ENCODE measurements at regions not wholly inside any gene's neighbourhood (a gene's known extent, or its start where the extent isn't known, plus 50 kb on each side); places are given as distances from the start of the nearest gene placed in this dataset.

DNA sequence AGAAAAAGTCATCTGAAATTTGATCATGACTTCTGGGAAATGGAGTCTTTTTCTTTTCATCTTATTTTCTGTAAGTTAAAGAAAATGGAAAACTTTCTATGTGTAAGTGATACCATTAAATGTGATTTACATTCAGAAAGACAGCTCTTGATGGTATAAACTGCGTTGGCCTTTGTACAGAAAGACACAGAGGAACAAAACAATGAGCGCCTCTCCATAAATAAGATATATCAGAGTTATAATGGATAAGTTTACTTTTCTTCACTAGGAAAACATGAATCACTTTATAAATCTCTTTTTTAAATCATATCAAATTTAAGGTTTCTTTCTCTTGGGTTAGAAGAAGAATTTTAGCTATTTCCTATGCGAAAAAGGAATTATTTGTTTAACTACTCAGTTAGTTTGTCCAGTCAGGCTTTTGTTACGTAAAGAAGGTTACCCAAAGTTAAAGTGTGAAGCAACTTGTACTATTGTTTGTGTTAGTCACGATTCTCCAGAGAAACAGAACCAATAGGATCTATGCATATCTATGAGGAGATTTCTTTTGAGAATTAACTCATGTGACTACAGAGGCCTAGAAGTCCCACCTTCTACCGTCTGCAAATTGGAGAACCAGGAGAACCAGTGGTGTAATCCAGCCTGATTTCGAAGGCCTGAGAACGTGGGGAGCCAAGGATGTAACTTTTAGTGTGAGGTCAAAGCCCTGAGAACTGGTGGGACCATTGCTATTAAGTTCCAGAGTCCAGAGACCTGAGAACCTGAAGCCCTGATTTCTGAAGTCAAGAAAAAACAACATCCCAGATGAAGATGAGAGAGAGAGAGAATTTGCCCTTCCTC is 295.4 kb upstream of the KCNJ16 start:
- no peak for DNase-seq

DNA sequence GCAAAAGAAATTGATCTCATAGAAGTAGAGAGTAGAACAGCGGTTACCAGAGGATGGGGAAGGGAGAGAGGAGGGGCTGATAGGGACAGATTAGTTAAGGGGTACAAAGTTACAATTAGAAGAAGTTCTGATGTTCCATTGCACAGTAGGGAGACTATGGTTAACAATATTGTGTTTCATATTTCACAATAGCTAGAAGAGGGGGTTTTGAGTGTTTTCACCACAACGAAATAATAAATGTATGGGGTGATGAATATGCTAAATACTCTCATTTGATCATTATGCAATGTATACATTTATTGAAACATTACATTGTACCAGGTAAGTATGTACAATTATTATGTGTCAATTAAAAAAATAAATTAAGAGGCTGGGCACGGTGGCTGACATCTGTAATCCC is 291.2 kb upstream of the KCNJ16 start:
- no peak for DNase-seq

DNA sequence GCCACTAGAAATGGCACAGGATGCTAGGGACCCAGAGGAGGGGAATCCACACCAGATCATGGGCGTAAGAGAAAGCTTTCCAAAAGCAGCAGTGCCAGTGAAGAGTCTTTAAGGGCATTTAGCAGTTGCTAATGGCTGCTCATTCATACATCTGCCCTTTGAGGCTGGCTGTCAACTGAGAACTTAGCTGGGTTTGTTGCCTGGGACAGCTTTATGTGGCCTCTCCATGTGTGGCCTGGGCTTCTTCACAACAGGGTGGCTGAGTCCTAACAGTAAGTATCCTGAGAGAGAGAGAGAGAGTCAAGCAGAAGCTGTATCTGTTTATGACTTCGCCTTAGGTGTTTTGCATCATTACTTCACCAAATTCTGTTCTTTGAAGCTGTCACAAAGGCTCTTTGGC is 286.1 kb upstream of the KCNJ16 start:
- DNase-seq: no peak

DNA sequence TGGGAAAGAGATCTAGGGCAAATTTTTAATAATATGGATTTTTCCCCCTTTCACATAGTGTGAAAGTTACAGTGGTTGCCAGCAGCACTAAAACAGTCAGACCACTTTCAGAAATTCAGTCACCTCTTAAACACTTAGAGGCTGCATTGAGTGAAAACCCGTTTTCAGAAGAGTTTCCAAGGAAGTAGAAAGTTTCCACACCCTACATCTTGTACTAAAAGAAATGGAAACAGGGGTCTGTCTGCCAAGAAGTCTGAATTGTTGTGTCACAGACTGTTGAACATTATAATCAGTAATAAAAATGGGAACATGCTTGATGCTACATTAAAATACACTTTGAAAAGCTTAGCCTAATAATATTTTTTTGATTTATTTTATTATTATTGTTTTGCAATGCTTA is 278.9 kb upstream of the KCNJ16 start:
- no peak for DNase-seq

DNA sequence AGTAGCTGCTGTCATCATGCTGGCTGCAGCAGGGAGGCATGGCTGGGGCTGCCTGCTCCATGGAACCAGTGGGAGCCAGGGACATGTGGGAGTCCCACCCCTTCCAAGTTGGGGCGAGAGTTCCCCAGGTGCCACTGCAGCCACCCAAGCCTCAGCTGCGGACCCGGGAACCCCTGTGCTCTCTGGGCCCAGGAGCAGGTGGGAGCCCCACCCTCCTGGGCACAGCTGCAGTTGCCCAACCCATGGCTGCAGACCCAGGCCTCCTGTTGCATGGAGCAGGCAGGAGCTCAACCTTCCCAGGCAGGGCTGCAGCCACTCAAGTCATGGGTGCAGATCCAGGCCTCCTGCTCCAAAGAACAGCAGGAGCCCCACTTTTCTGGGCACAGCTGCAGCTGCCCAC is 274.2 kb upstream of the KCNJ16 start:
- no peak for DNase-seq

DNA sequence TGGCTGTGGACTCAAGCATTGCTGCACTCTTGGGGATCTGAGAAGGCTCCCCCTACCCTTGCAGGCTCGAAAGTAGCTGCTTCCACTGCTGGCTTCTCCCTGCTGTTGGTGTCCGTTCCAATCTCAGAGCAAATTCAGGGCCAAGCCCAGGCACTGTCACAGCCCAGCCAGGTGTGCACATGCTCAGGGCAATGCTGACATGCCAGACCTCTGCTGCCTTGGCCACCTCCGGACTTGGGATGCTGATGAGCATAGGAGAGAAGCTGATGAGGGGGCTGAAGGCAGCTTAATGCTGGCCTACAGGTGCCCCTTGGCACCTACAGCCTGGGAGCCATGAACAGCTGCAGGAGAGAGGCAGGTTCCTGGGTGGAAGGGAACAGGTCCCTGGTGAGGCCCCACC is 273.7 kb upstream of the KCNJ16 start:
- DNase-seq: no peak

DNA sequence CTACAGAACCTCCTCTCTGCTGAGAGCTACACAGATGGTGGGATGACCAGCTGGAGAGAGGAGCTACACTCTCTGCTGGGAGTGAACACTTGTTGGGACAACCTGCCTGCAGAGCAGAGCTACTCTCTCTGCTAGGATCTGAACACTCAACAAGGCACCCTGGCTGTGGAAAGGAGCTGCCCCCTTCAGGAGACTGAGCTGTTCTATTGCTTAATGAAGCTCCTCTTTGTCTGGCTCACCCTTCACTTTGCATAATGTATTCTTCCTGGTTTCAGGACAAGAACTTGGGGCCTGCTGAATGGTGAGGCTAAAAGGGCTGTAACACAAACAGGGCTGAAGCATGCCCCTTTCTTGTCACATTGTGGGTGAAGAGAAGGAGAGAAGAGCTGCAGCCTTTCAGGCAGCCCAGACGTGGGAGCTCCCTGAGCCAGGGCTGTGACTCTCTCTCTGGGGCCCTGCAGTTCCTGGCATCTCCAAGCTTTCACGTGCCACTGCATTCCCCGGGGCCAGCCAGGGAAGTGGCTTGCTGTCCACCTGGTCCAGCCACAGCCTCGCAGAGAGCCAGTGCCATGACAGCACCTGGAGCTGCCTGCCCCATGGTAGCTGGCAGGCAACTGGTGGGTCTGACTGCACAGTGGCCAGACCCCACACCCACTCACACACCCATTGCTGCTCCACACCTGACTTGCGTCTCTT is 272.8 kb upstream of the KCNJ16 start:
- no peak for DNase-seq

DNA sequence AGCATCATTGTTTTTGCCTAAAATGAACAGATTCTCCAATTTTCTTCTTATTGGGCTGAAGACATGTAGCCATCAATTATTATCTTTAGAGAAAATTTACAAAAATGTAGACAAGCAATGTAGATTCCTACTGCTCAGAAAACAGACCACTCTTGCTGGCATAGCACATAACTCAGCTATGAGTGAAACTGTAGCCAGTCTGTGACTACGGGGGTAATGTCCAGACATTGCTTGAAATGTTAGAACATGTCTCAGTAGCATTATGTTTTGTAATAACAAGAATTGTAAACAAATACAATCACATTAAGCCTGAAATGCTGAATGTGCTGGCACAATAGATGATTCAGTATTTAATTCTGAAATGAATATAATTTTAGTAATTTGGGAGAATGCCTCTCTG is 265.7 kb upstream of the KCNJ16 start:
- no peak for DNase-seq

DNA sequence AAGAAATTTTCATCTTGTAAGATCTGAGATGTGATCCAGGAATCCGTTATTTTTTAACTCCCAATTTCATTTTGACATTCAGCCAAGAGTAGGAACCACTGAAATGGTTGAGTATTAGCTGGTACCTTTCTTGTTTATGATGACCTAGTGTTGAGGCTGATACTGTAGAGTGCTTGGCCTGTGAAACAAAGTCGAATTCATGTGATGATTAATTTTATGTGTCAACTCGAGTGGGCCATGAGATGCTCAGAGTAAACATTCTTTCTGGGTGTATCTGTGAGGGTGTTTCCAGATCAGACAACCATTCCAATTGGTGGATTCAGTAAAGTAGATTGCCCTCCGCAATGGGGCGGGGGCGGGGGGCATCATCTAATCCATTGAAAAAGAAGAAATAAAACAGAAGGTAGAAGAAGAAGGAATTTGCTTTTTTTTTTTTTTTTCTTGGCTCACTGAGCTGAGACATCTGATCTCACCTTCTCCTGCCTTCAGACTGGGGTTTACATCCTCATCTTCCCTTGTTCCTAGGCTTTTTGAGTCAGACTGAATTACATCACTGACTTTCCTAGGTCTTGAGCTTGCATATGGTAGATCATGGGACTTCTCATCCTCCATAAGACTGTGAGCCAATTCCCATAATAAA is 264.6 kb upstream of the KCNJ16 start:
- DNase-seq: no peak

DNA sequence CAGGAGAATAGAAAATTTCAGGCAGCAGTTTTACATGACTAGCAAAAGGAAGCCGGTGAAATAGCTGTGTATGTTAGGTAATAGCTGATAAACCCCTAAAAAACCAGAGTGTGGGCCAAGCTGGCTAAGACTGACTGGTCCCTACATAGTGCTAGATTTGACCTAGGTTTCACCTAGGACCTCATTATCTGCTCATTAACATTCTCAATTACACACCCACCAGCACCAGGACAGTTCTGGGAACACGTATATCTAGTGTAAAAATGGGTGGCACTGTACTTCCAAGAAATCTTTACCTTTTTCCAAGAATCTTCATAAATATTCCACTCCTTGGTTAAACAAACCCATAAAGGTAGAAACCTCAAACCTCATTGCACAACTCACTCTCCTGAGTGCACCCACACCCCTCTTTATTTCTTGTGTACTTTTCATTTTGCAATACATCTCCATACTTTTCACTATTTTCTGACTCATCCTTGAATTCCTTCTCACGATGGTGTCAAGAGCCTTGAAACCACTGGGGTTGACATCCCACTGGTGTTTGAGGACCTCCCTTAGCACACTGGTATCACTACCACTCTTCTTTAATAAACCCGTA is 262.7 kb upstream of the KCNJ16 start:
- no peak for DNase-seq

DNA sequence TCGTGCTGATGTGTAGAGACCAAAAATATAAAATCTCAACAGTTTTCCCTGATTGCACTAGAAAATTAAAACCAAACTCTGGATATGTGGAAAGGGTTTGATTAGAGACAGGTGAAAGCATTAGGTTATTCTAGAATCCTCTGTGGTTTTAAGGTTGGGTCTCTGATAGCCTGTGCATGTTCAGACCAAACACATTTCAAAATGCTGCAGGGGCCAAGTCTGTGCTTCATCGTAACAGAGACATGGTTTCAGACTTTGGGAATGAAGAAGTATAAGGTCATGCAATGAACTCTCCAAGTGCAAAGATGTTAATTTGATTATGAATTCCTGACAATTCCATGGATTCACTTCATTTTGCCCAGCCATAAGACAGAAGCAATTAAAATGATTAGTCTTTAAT is 261.0 kb upstream of the KCNJ16 start:
- no peak for DNase-seq

DNA sequence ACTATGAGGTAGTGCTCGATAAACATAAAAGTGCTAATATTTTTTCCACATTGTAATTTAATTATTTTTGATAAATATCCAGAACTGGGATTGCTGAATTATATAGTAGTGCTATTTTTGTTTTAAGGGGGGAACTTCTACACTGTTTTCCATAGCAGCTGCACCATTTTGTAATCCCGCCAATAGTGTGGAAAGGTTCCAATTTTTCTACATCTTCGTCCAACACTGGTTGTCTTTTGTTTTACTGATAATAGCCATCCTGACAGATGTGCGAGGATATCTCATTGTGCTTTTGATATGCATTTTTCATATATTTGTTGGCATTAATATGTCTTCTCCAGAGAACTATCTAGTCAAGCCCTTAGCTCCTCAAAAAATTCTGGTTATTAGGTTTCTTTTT is 259.6 kb upstream of the KCNJ16 start:
- no peak for DNase-seq

DNA sequence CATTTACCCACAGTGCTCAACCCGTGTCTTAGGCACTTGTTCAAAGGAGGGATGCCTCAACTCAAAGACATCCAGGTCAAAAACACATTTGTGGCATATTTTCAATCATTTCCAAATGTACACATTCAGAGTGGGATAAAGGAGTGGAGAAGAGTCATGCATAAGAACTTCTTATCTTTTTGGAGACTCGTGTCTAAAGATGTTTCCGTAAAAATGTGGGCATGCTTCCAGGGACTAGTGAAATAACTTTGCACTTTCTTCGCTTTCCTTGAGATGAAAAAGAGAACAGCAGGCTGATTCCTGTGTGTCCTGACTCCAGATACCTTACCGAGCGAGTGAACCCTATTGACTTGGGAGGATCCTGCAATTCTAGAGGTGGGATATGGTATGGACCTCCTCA is 256.6 kb upstream of the KCNJ16 start:
- DNase-seq: no peak

DNA sequence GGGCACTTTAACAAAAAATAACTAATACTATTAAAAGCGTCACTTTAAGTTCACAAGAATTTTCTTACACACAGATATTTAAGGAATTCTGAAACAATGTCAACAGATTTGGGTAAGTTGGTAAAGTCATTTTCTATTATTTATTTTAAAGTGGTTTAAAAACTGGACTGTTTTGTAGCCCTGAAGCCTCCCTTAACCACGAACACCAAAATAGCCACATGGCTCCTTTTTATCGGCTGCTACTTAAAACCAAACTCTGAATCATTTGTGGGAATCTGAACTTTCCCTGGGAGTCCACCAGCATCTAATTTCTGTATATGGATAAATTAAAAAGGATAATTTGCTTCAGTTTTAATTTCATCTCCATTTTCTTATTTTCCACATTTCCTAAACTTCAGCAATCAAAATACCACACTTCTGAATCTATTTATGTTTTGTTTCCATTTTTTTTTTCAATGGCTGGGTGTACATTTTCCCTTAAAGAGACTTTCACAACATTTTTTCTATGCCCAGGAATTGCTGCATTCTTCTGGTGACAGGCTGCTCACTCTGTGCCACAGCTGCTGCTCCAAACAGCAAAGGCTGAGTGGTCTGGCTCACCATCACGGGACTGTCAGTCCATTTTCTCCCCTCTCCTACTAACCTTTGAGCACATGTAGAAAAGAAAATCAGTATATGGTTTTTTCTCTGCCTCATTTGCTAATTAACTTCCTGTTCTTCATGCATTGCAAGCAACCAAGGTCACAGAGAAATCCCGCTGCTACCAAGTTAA is 255.5 kb upstream of the KCNJ16 start:
- no peak for DNase-seq

DNA sequence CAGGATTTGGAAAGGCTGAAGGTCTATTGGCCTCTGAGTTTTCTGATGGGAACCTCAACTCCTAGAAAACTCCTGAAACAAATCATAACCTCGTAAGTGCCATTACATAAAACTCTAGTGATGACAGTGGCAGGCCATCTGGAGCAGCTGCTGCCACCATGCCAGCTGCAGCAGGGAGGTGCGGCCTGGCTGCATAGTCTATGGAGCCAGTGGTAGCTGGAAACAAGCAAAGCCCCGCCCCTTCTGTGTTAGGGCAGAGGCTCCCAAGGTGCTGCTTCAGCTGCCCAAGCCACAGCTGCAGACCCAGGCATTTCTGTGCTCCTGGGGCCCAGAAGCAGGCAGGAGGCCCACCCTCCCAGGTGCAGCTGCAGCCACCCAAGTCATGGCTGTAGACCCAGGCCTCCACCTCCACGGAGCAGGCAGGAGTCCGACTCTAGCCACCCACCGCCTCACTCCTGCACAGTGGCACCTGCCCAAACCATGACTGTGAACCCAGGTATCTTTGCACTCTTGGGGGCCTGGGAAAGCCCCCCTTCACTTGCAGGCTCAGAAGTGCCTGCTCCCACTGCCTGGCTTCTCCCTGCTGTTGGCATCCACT is 254.1 kb upstream of the KCNJ16 start:
- DNase-seq: no peak

DNA sequence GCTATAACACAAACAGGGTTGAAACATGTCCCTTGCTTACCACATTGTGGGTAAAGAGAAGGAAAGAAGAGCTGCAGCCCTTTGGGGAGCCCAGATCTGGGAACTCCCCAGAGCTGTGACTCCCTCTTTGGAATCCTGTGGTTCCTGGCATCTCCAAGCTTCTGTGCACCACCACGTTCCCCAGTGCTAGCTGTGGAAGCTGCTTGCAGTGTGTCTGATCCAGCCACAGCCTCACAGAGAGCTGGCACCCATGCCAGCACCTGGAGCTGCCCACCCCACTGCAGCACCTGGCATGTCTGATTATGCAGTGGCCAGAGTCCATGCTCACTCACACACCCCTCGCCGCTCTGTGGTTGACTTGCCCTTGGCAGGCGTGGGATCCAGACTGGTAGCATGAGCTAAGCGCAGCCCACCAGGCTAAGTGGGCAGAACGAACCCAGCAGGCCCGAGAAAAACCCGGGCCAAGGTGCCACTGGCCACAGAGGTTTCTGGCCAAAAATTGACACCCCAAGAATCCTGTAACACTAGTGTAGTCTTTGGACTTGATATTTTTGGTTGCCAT is 252.6 kb upstream of the KCNJ16 start:
- no peak for DNase-seq

DNA sequence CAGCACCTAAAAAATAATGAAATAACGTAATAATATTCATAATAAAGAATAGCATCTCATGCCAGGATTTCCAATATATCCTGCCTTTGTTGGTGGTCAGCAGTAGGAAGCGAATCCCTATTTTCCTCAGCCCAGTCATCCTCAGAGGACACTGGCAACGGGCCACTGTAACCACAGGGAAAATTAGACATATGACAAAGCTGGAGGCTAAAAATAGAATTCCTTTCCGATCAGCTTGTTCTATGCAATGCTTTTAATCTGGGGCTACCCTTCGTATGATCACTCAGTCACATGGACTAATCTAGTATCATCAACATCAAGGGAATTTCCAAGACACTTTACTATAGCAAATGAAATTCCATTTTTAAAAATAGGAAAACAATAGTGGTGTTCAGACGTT is 246.9 kb upstream of the KCNJ16 start:
- no peak for DNase-seq

DNA sequence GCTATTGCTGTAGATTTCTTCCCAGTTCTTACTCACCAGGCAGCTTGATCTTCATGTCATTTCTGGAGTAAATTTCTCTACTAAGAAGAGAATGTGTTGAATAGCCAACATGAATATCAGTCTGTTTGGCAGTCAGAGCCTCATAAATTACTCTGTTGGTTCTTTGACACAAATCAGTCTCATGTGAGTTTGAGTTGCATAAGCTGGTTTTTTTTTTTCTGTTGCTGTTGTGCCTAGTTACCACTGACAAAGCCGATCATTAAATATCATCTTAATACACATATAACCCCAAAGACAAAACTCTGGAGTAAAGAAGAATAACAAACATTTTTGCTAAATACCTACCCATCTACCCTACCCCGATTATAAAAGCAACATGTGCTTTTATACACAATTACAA is 240.5 kb upstream of the KCNJ16 start:
- no peak for DNase-seq

DNA sequence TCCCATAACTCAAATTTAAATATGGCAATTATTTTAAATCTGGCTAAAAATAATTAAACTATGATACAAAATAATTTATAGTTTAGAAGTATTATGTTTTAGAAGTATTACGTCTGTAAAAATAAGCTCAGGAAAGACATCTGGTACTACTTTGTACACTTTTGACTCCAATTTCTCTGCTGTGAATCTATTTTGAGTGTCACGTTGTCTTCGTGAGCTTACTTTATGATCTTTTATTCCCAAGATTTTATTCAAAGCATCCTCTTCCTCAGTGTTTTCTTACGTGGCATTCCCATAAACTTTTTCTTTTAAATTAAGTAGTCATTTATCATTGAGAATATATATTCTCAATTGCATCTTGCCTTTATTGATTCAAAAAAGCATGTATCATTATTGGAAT is 223.3 kb upstream of the KCNJ16 start:
- no peak for DNase-seq

DNA sequence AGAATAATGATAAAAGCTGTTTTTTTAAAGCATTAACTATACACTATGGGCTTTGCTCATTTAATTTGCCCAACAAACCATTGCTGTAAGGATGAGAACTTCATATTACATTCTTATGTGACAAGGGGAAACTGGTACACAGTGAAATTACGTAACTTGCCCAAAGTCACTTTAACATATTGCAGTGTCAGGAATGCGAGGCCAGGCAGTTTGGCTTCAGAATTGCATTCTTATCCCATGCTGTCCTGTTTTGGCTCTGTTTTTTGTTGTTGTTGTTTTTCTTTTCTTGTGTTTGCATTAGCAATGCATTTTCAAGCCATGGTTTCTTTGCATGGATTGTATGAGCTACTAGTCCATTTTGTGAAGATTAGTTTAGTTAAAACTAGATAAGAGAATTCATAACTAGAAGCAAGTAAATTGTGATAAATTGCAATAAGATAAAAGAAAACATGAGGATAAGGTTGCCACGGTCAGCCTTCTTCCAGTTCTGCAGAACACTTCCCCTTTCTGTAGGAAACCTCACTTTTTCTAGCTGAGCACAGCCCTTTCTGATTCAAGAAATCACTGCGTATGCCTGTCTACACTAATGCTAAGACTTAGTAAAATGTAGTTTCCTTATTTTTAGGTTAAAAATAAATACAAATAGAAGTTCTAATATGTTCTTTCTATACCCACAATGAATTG is 221.3 kb upstream of the KCNJ16 start:
- DNase-seq: no peak

DNA sequence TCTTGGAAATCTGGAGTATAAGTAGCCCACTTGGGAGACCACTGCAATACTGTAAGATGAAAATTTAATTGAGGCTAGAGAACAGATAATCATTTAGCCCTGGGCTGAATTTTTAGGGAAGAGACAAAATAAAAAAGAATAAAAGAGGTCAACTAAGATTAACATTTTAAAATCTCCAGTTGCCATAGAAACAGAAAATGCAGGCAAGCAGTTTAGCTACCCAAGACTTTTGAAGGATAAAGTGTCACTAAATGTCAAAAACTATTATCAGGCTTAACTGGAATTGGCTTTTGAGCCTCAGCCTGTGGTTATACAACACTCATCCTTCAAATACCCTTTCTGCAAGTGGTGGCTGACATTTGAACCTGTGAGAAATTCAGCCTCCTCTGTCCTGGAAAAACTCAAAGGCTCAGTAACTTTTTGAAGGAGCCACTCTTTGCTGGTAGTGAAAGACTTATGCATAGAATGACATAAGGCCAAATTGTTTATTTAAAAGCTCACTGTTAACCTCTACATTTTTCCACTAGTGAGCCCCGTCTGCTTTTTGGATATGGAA is 220.7 kb upstream of the KCNJ16 start:
- DNase-seq: no peak

Data from DMS 273 treated with DMSO at 0.1 percent for 48 hours (cell line).